ENCODE measurements at regions not wholly inside any gene's neighbourhood (a gene's known extent, or its start where the extent isn't known, plus 50 kb on each side); places are given as distances from the start of the nearest gene placed in this dataset.

- H3K27ac ChIP-seq (ENCODE audit: low read depth, low read length, poor library complexity, severe bottlenecking): no peak overlapping the region
- no peak overlapping the region for H3K4me3 ChIP-seq (ENCODE audit: low read depth, low read length, poor library complexity, severe bottlenecking)
- no peaks in the 10 kb centered on the region for H3K79me2 ChIP-seq (ENCODE audit: insufficient read depth, low read length)
- no peak overlapping the region for H2AFZ ChIP-seq (ENCODE audit: low read length)
- no peak overlapping the region for H3K9ac ChIP-seq (ENCODE audit: low read length)
- H3K27me3 ChIP-seq (ENCODE audit: insufficient read depth, low read length): no peaks in the 10 kb centered on the region
- TF ChIP-seq EZH2 (IDR thresholded peaks at IDR 0.05; ENCODE audit: borderline replicate concordance, low read length) (no peak), CTCF (IDR thresholded peaks at IDR 0.05; ENCODE audit: low read length) (no peak)
- no peaks in the 10 kb centered on the region for H4K20me1 ChIP-seq (ENCODE audit: insufficient read depth, low read length)
- no peak overlapping the region for H3K4me2 ChIP-seq (ENCODE audit: low read length)
- H3K4me1 ChIP-seq (ENCODE audit: insufficient read depth, low read length, severe bottlenecking): no peaks in the 10 kb centered on the region
- H3K36me3 ChIP-seq (ENCODE audit: insufficient read depth, low read length): no peaks in the 10 kb centered on the region
- H3F3A ChIP-seq (ENCODE audit: insufficient read depth, low read length): no peaks in the 10 kb centered on the region
- no peaks in the 10 kb centered on the region for H3K9me3 ChIP-seq (ENCODE audit: low read length)
- no peaks in the 10 kb centered on the region for H3K9me2 ChIP-seq (ENCODE audit: low read depth, low read length)
Observed at GRCh38 chr18:54710900-54711281, 117.4 kb upstream of the RAB27B start.

GRCh38 chr18:54712306-54712705 lies 116.0 kb upstream of the RAB27B start:
- no peaks in the 10 kb centered on the region for H3K36me3 ChIP-seq (ENCODE audit: insufficient read depth, low read length)
- no peaks in the 10 kb centered on the region for H3K9me2 ChIP-seq (ENCODE audit: low read depth, low read length)
- H3K4me3 ChIP-seq (ENCODE audit: low read depth, low read length, poor library complexity, severe bottlenecking): no peak overlapping the region
- H3K9ac ChIP-seq (ENCODE audit: low read length): no peak overlapping the region
- H3K9me3 ChIP-seq (ENCODE audit: low read length): no peaks in the 10 kb centered on the region
- no peak overlapping the region for H3K4me2 ChIP-seq (ENCODE audit: low read length)
- no peak overlapping the region for H3K27ac ChIP-seq (ENCODE audit: low read depth, low read length, poor library complexity, severe bottlenecking)
- no peaks in the 10 kb centered on the region for H4K20me1 ChIP-seq (ENCODE audit: insufficient read depth, low read length)
- no peaks in the 10 kb centered on the region for H3K27me3 ChIP-seq (ENCODE audit: insufficient read depth, low read length)
- H2AFZ ChIP-seq (ENCODE audit: low read length): no peak overlapping the region
- H3K79me2 ChIP-seq (ENCODE audit: insufficient read depth, low read length): no peaks in the 10 kb centered on the region
- no peaks in the 10 kb centered on the region for H3F3A ChIP-seq (ENCODE audit: insufficient read depth, low read length)
- no peak for TF ChIP-seq CTCF (IDR thresholded peaks at IDR 0.05; ENCODE audit: low read length)
- TF ChIP-seq EZH2 (IDR thresholded peaks at IDR 0.05; ENCODE audit: borderline replicate concordance, low read length): no peak
- no peaks in the 10 kb centered on the region for H3K4me1 ChIP-seq (ENCODE audit: insufficient read depth, low read length, severe bottlenecking)

- H3K27me3 ChIP-seq (ENCODE audit: insufficient read depth, low read length): no peaks in the 10 kb centered on the region
Observed at GRCh38 chr18:54712758-54713157, 115.5 kb upstream of the RAB27B start.

More at GRCh38 chr18:54712758-54713157, 115.5 kb upstream of the RAB27B start:
- no peaks in the 10 kb centered on the region for H3K9me3 ChIP-seq (ENCODE audit: low read length)
- H3K4me2 ChIP-seq (ENCODE audit: low read length): no peak overlapping the region
- no peaks in the 10 kb centered on the region for H4K20me1 ChIP-seq (ENCODE audit: insufficient read depth, low read length)
- TF ChIP-seq EZH2 (IDR thresholded peaks at IDR 0.05; ENCODE audit: borderline replicate concordance, low read length) (no peak), CTCF (IDR thresholded peaks at IDR 0.05; ENCODE audit: low read length) (no peak)
- no peak overlapping the region for H2AFZ ChIP-seq (ENCODE audit: low read length)
- no peaks in the 10 kb centered on the region for H3K36me3 ChIP-seq (ENCODE audit: insufficient read depth, low read length)
- no peaks in the 10 kb centered on the region for H3K79me2 ChIP-seq (ENCODE audit: insufficient read depth, low read length)
- no peak overlapping the region for H3K9ac ChIP-seq (ENCODE audit: low read length)
- H3K4me1 ChIP-seq (ENCODE audit: insufficient read depth, low read length, severe bottlenecking): no peaks in the 10 kb centered on the region
- no peaks in the 10 kb centered on the region for H3F3A ChIP-seq (ENCODE audit: insufficient read depth, low read length)
- no peak overlapping the region for H3K4me3 ChIP-seq (ENCODE audit: low read depth, low read length, poor library complexity, severe bottlenecking)
- H3K27ac ChIP-seq (ENCODE audit: low read depth, low read length, poor library complexity, severe bottlenecking): no peak overlapping the region
- H3K9me2 ChIP-seq (ENCODE audit: low read depth, low read length): no peaks in the 10 kb centered on the region
